Adrenal gland (tissue), 5 donors: ENCODE measurements at regions not wholly inside any gene's neighbourhood (a gene's known extent, or its start where the extent isn't known, plus 50 kb on each side); places are given as distances from the start of the nearest gene placed in this dataset.

Experiments
- CTCF ChIP-seq, 6 experiments: fragments of 450-650 bp in 4 of 6; fragments of 200-600 bp in 2 of 6; sonication (generic) in 1 of 6; IDR thresholded peaks; 1 replicate in 5 of 6; 2 replicates in 1 of 6; pipeline versions ENCODE4 v1.5.1 to v1.8.0; 2016 to 2021; ENCODE audit warnings: antibody characterized with exemption in 6 of 6, mild to moderate bottlenecking in 2 of 6, moderate library complexity in 1 of 6
- POLR2A ChIP-seq, 2 donors: fragments of 450-650 bp; IDR thresholded peaks; one replicate each; pipeline ENCODE4 v1.6.1; 2017; ENCODE audit warnings: antibody characterized with exemption in 2 of 2, mild to moderate bottlenecking in 2 of 2, moderate library complexity in 1 of 2
- donor health status: DM: no; HTN: no; CAD: no.

DNA sequence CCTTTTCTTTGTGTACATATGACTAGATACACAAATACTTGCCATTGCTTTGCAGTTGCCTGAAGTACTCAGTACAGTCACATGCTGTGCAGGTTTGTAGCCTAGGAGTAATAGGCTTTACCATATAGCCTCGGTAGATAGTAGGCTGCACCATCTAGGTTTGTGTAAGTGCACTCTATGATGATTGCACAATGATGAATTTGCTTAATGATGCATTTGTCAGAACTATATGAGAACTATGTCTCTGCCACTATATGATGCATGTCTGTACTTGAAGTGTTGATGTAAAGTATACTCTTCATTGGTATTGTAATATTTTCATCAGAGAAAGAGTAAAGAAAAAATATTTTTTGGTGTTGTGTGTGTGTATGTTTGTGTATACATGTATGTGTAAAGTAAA lies 1030.7 kb downstream of the NLGN4Y start:
- TF ChIP-seq CTCF (IDR thresholded peaks at IDR 0.05) (no peak), POLR2A (IDR thresholded peaks at IDR 0.05) (no peak)
